NCI-H187 treated with DMSO at 0.1 percent for 48 hours (cell line): ENCODE measurements at regions not wholly inside any gene's neighbourhood (a gene's known extent, or its start where the extent isn't known, plus 50 kb on each side); places are given as distances from the start of the nearest gene placed in this dataset.
"Not testable (repeated sequence)": the region's sequence is repeated elsewhere in the genome, so short reads cannot be mapped to it uniquely, and the experiment has no call there.

Experiments
- DNase-seq: peaks from one replicate; lab custom pipeline; 2025; lab: John Stamatoyannopoulos, UW

GRCh38 chr7:155948845-155949244 lies 136.6 kb upstream of the SHH start:
- DNase-seq = no peak

- no peak for DNase-seq
Observed at GRCh38 chr7:155948423-155948822, 136.2 kb upstream of the SHH start.

GRCh38 chr7:155947051-155947450 lies 134.8 kb upstream of the SHH start:
- no peak for DNase-seq

GRCh38 chr7:155945670-155946325 lies 133.5 kb upstream of the SHH start:
- no peak for DNase-seq

- no peak for DNase-seq
Observed at GRCh38 chr7:155944901-155945300, 132.6 kb upstream of the SHH start.

GRCh38 chr7:155943251-155943899 lies 131.1 kb upstream of the SHH start:
- DNase-seq = no peak

GRCh38 chr7:155942226-155942950 lies 130.1 kb upstream of the SHH start:
- DNase-seq = no peak

GRCh38 chr7:155941688-155942087 lies 129.4 kb upstream of the SHH start:
- peak; percentile 67 for DNase-seq

GRCh38 chr7:155939350-155939749 lies 127.1 kb upstream of the SHH start:
- DNase-seq = no peak

GRCh38 chr7:155938129-155938528 lies 125.9 kb upstream of the SHH start:
- DNase-seq = no peak

- DNase-seq = no peak
Observed at GRCh38 chr7:155935726-155936125, 123.5 kb upstream of the SHH start.

- DNase-seq = no peak
Observed at GRCh38 chr7:155935005-155935557, 122.8 kb upstream of the SHH start.

- not testable (repeated sequence) for DNase-seq
Observed at GRCh38 chr7:155932324-155932723, 120.1 kb upstream of the SHH start.

- no peak for DNase-seq
Observed at GRCh38 chr7:155931396-155932085, 119.3 kb upstream of the SHH start.

- DNase-seq = no peak
Observed at GRCh38 chr7:155930527-155930926, 118.3 kb upstream of the SHH start.

- no peak for DNase-seq
Observed at GRCh38 chr7:155930061-155930460, 117.8 kb upstream of the SHH start.

GRCh38 chr7:155928583-155928982 lies 116.3 kb upstream of the SHH start:
- no peak for DNase-seq

- no peak for DNase-seq
Observed at GRCh38 chr7:155927905-155928304, 115.6 kb upstream of the SHH start.

- DNase-seq = no peak
Observed at GRCh38 chr7:155925682-155926081, 113.4 kb upstream of the SHH start.

GRCh38 chr7:155922067-155922816 lies 110.0 kb upstream of the SHH start:
- DNase-seq = no peak

GRCh38 chr7:155921804-155922066 lies 109.5 kb upstream of the SHH start:
- DNase-seq = no peak
